GM19455 (cell line): ENCODE measurements at regions not wholly inside any gene's neighbourhood (a gene's known extent, or its start where the extent isn't known, plus 50 kb on each side); places are given as distances from the start of the nearest gene placed in this dataset.
"Not testable (repeated sequence)": the region's sequence is repeated elsewhere in the genome, so short reads cannot be mapped to it uniquely, and the experiment has no call there.

Experiments used
- ATAC-seq: cut with Tn5 transposase; IDR thresholded peaks from one replicate; pipeline ENCODE4 v1.9.1; 2021; ENCODE audit not compliant: unreplicated experiment

GRCh38 chr5:53263151-53263550 is 153.6 kb upstream of the MOCS2 start:
- ATAC-seq, result no peak

- no peak for ATAC-seq
Measured at GRCh38 chr5:53265043-53265442, 155.5 kb upstream of the MOCS2 start.

GRCh38 chr5:53268241-53268640 is 158.7 kb upstream of the MOCS2 start:
- not testable (repeated sequence) for ATAC-seq

- ATAC-seq, result no peak
Measured at GRCh38 chr5:53275666-53276065, 166.1 kb upstream of the MOCS2 start.

- ATAC-seq, result no peak
Measured at GRCh38 chr5:53276825-53277224, 167.3 kb upstream of the MOCS2 start.

GRCh38 chr5:53277491-53277890 is 167.9 kb upstream of the MOCS2 start:
- no peak for ATAC-seq

- ATAC-seq, result no peak
Measured at GRCh38 chr5:53287573-53287972, 178.0 kb upstream of the MOCS2 start.

GRCh38 chr5:53288511-53288910 is 179.0 kb upstream of the MOCS2 start:
- ATAC-seq, result no peak

GRCh38 chr5:53291047-53291446 is 181.5 kb upstream of the MOCS2 start:
- no peak for ATAC-seq

GRCh38 chr5:53291528-53291927 is 182.0 kb upstream of the MOCS2 start:
- no peak for ATAC-seq

- ATAC-seq, result no peak
Measured at GRCh38 chr5:53298841-53299240, 181.6 kb upstream of the FST start.

- no peak for ATAC-seq
Measured at GRCh38 chr5:53302529-53302928, 177.9 kb upstream of the FST start.

GRCh38 chr5:53303105-53303504 is 177.3 kb upstream of the FST start:
- ATAC-seq, result no peak

- not testable (repeated sequence) for ATAC-seq
Measured at GRCh38 chr5:53305316-53305715, 175.1 kb upstream of the FST start.

- ATAC-seq, result no peak
Measured at GRCh38 chr5:53309653-53310052, 170.8 kb upstream of the FST start.

- ATAC-seq, result no peak
Measured at GRCh38 chr5:53311681-53312080, 168.7 kb upstream of the FST start.

GRCh38 chr5:53313145-53313544 is 167.3 kb upstream of the FST start:
- ATAC-seq, result no peak

- ATAC-seq, result no peak
Measured at GRCh38 chr5:53318303-53318702, 162.1 kb upstream of the FST start.

GRCh38 chr5:53319315-53319714 is 161.1 kb upstream of the FST start:
- ATAC-seq, result no peak

GRCh38 chr5:53321073-53321472 is 159.4 kb upstream of the FST start:
- no peak for ATAC-seq

GRCh38 chr5:53321721-53322120 is 158.7 kb upstream of the FST start:
- ATAC-seq, result no peak

- no peak for ATAC-seq
Measured at GRCh38 chr5:53322257-53322656, 158.2 kb upstream of the FST start.

GRCh38 chr5:53323511-53323910 is 156.9 kb upstream of the FST start:
- ATAC-seq, result no peak
